HepG2 (cell line): ENCODE measurements at regions not wholly inside any gene's neighbourhood (a gene's known extent, or its start where the extent isn't known, plus 50 kb on each side); places are given as distances from the start of the nearest gene placed in this dataset.
A peak's percentile ranks its signal among the peaks of the same experiment; 100 is the strongest.

Experiments used
- ATAC-seq: fragments of 200-7000 bp; cut with Tn5 transposase; 3 replicates; pipeline ENCODE4 v1.9.1; 2020; ENCODE audit warnings: mild to moderate bottlenecking, moderate library complexity
- BruUV-seq: library from RNA; stranded (reverse); fragments of 400-500 nt; replicated peaks from 2 replicates; lab custom pipeline; 2021; lab: Mats Ljungman, UMichigan
- CTCF ChIA-PET: fragments of 300-600 bp; formaldehyde crosslinking; extraction: SDS; loops from one replicate; lab custom pipeline; 2021; ENCODE audit warnings: low total read pairs, inconsistent platforms, low intra/inter-chr PET ratio; lab: Yijun Ruan, JAX
- POLR2A ChIA-PET: fragments of 350-600 bp; sonication (Branson Sonifier 250); formaldehyde crosslinking; loops from one replicate; lab custom pipeline; 2020; ENCODE audit warnings: antibody characterized with exemption, inconsistent platforms; lab: Yijun Ruan, JAX
- DNase-seq: peaks from one replicate; pipeline ENCODE4 v3.0.0-alpha.2; 2015; ENCODE audit warnings: low spot score
- FAIRE-seq: peaks from 3 replicates; lab custom pipeline; 2011; peaks lifted over from hg19 to GRCh38; lab: Jason Lieb, UNC
- H2AFZ ChIP-seq: one replicate; pipeline ENCODE4 v1.6.1; 2011; ENCODE audit warnings: low read length, inconsistent platforms
- H3K27ac ChIP-seq: fragments of 300-600 bp; 3 replicates; pipeline ENCODE4 v1.8.0; 2011; ENCODE audit warnings: mixed run types, mild to moderate bottlenecking, mixed read lengths, low read length, inconsistent platforms; ENCODE audit not compliant: insufficient read depth; ENCODE audit errors: extremely low read length
- H3K27me3 ChIP-seq, 2 experiments: fragments of 200-600 bp in 1 of 2; 2 replicates in 1 of 2; 3 replicates in 1 of 2; pipeline versions ENCODE4 v1.6.0 to v1.8.0; 2011; ENCODE audit warnings: low read length in 2 of 2, mild to moderate bottlenecking in 2 of 2, moderate library complexity in 2 of 2, inconsistent platforms in 1 of 2; ENCODE audit not compliant: insufficient read depth in 2 of 2, control insufficient read depth in 1 of 2
- H3K36me3 ChIP-seq, 2 experiments: fragments of 200-600 bp in 1 of 2; replicated peaks in 1 of 2; 2 replicates in 1 of 2; 3 replicates in 1 of 2; pipeline versions ENCODE4 v1.5.1 to v1.8.0; 2011; ENCODE audit warnings: low read length in 2 of 2, inconsistent platforms in 1 of 2; ENCODE audit not compliant: insufficient read depth in 2 of 2, control insufficient read depth in 1 of 2
- H3K4me1 ChIP-seq: 2 replicates; pipeline ENCODE4 v1.5.1; 2012; ENCODE audit warnings: low read length, inconsistent platforms; ENCODE audit not compliant: insufficient read depth
- H3K4me2 ChIP-seq: 2 replicates; pipeline ENCODE4 v1.6.0; 2011; ENCODE audit warnings: low read depth, low read length, inconsistent platforms
- H3K4me3 ChIP-seq, 3 experiments: fragments of 200-600 bp in 1 of 3; sonication (generic), shearing (Covaris generic) in 1 of 3; replicated peaks in 1 of 3; 2 replicates each; pipeline ENCODE4 v1.5.1; 2011 to 2016; ENCODE audit warnings: low read length in 3 of 3, inconsistent platforms in 2 of 3, low read depth in 2 of 3, mild to moderate bottlenecking in 2 of 3, control low read depth in 1 of 3, mixed read lengths in 1 of 3; ENCODE audit not compliant: insufficient read depth in 1 of 3
- H3K79me2 ChIP-seq: one replicate; pipeline ENCODE4 v1.6.1; 2011; ENCODE audit warnings: low read length, inconsistent platforms; ENCODE audit not compliant: insufficient read depth
- H3K9ac ChIP-seq: 2 replicates; pipeline ENCODE4 v1.6.0; 2011; ENCODE audit warnings: mild to moderate bottlenecking, low read depth, low read length, inconsistent platforms; ENCODE audit not compliant: insufficient read depth
- H3K9me3 ChIP-seq: 2 replicates; pipeline ENCODE4 v1.5.1; 2012; ENCODE audit warnings: mild to moderate bottlenecking, low read length
- H4K20me1 ChIP-seq: 2 replicates; pipeline ENCODE4 v1.6.0; 2011; ENCODE audit warnings: inconsistent platforms, mild to moderate bottlenecking, low read length, moderate library complexity; ENCODE audit not compliant: insufficient read depth
- CREB1 ChIP-seq, 2 experiments: fragments of 450-650 bp in 1 of 2; IDR thresholded peaks; 2 replicates each; pipeline ENCODE4 v1.6.1; 2016 to 2017; ENCODE audit warnings: control low read depth in 1 of 2, mild to moderate bottlenecking in 1 of 2, missing compliant biosample characterization in 1 of 2, missing genetic modification characterization in 1 of 2
- EHMT2 ChIP-seq: fragments of 200-600 bp; sonication (generic); IDR thresholded peaks from 2 replicates; pipeline ENCODE4 v1.7.0; 2017; ENCODE audit warnings: antibody characterized with exemption, low read depth, low read length, borderline replicate concordance
- FOXA1 ChIP-seq, 2 experiments: fragments of 450-650 bp in 1 of 2; sonication (generic) in 1 of 2; formaldehyde crosslinking in 1 of 2; IDR thresholded peaks; 2 replicates each; pipeline versions ENCODE4 v1.4.0 to v1.6.1; 2016 to 2020; ENCODE audit warnings: missing genetic modification reagents in 1 of 2
- HOXA5 ChIP-seq: sonication (generic); formaldehyde crosslinking; IDR thresholded peaks from 2 replicates; pipeline ENCODE4 v1.4.0; 2020; ENCODE audit warnings: missing genetic modification reagents
- ZNF3 ChIP-seq: IDR thresholded peaks from 2 replicates; pipeline ENCODE4 v1.7.0; 2017; ENCODE audit warnings: inconsistent platforms
- ZNF451 ChIP-seq: sonication (generic); formaldehyde crosslinking; IDR thresholded peaks from 2 replicates; pipeline ENCODE4 v1.5.0; 2020; ENCODE audit warnings: mild to moderate bottlenecking, missing genetic modification reagents
- WGBS: methylation state at CpG from one replicate; pipeline ENCODE4 v1.1.6; 2017; ENCODE audit warnings: low lambda C conversion rate; 5-methylcytosine and 5-hydroxymethylcytosine counted together
- in situ Hi-C: cut with HindIII; loops from 2 replicates; pipeline ENCODE4 v1.10.0; 2017; ENCODE audit warnings: low pct_unique_long_range_greater_than_20kb; ENCODE audit not compliant: extremely low pct_ligation_motif_present
- intact Hi-C: fragments of 100-400 bp; cut with micrococcal nuclease; formaldehyde crosslinking; loops from one replicate; pipeline ENCODE4 v1.10.0; 2022; ENCODE audit not compliant: unreplicated experiment

DNA sequence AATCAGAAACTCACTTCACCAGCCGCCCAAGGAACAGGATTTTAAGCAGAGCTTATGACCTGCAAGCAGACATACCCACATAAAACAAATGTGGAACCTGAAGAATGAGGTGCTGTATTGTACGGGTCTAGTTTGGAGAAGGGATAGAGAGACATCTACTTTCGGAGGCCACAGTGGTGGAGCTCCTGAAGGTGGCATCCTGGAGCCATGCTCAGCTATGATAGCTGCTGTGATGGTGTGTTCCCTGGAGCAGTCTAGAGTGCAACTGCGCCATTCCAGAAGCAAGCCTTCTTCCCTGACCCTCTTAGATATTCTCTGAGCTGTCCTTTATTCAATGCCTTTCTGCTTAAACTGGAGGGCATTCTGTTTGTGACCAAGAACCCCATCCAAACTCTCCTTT lies 402.6 kb downstream of the FUT8 start:
- ChIA-PET POLR2A (no interaction called here), CTCF (no interaction called here)
- Histone ChIP-seq H3K79me2 (no peaks in the 10 kb centered on the region), H3K9ac (no peak overlapping the region), H3K9me3 (no peaks in the 10 kb centered on the region), H3K4me3 (no peak overlapping the region), H3K27me3 (no peaks in the 10 kb centered on the region), H3K36me3 (no peaks in the 10 kb centered on the region), H3K4me1 (no peaks in the 10 kb centered on the region), H3K4me2 (no peak overlapping the region), H2AFZ (no peak overlapping the region), H3K27ac (no peak overlapping the region), H4K20me1 (no peaks in the 10 kb centered on the region)
- intact Hi-C loops (no loop called here), in situ Hi-C loops (no loop called here)
- ATAC-seq (peak; percentile 48; the same call in 2 of the 3 replicates), DNase-seq (no peak), FAIRE-seq (no peak)
- no peak for TF ChIP-seq EHMT2
- no peak for TF ChIP-seq ZNF451 (CRISPR knock-in tag)
- WGBS, result 41% methylated on average over 4 of the region's 4 CpGs
- BruUV-seq, result no TSS peak

DNA sequence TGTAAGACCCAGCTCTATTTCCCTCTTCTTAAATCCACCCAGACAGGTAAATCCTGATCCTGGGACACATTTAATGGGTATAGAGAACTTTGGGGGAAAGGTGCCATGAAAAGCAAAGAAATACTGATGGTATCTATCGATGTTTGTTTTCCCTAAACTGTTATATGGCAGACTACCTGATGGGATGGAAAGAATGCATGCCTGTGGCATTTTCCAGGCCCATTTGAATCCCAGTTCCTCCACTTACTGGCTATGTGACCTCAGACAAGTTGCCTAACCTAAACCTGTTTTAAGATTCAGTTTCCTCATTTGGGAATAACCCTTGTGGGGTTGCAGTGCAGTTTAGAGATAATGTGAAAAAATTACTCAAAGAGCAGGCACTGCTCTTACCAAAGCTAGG lies 404.5 kb downstream of the FUT8 start:
- no peak for ATAC-seq
- Histone ChIP-seq H3K36me3 (no peaks in the 10 kb centered on the region), H4K20me1 (no peaks in the 10 kb centered on the region), H3K27ac (no peak overlapping the region), H2AFZ (no peak overlapping the region), H3K9me3 (no peaks in the 10 kb centered on the region), H3K9ac (no peak overlapping the region), H3K79me2 (no peaks in the 10 kb centered on the region), H3K4me3 (no peak overlapping the region)
- in situ Hi-C loops, result no loop called here
- no peak for TF ChIP-seq ZNF3 (CRISPR knock-in tag)
- no peak for TF ChIP-seq CREB1 (IDR thresholded peaks at IDR 0.05)
- no peak for TF ChIP-seq CREB1 (CRISPR knock-in tag; IDR thresholded peaks at IDR 0.05)
- no peak for TF ChIP-seq FOXA1 (IDR thresholded peaks at IDR 0.05)
- no peak for TF ChIP-seq FOXA1 (CRISPR knock-in tag; IDR thresholded peaks at IDR 0.05)
- no peak for TF ChIP-seq HOXA5 (CRISPR knock-in tag)
- TF ChIP-seq, all 625 proteins: peak for 0
- no TSS peak for BruUV-seq
- intact Hi-C loops, result no loop called here
- Histone ChIP-seq H3K27me3 (peaks cover 0 to 10% of the 10 kb centered on the region in 2 experiments; a peak in 1 of 5 replicates), H3K4me1 (no peaks in the 10 kb centered on the region), H3K4me2 (no peak overlapping the region)
- WGBS, result 0% methylated on average over 1 of the region's 1 CpG
- FAIRE-seq (no peak), DNase-seq (no peak)
- CTCF ChIA-PET, result no interaction called here
- POLR2A ChIA-PET, result no interaction called here
